ENCODE measurements at regions not wholly inside any gene's neighbourhood (a gene's known extent, or its start where the extent isn't known, plus 50 kb on each side); places are given as distances from the start of the nearest gene placed in this dataset.

GRCh38 chr17:5753421-5753820 is 169.1 kb upstream of the NLRP1 start:
- Histone ChIP-seq H3K4me2 (ENCODE audit: insufficient read depth, low read length) (no peak overlapping the region), H3K4me1 (ENCODE audit: insufficient read depth, low read length) (no peaks in the 10 kb centered on the region), H4K20me1 (ENCODE audit: insufficient read depth, low read length) (no peaks in the 10 kb centered on the region), H3K27me3 (ENCODE audit: insufficient read depth, low read length, poor library complexity) (no peaks in the 10 kb centered on the region), H3K36me3 (ENCODE audit: insufficient read depth, low read length) (no peaks in the 10 kb centered on the region), H2AFZ (ENCODE audit: low read depth, low read length) (no peak overlapping the region), H3K9me3 (ENCODE audit: insufficient read depth, low read length, severe bottlenecking) (no peaks in the 10 kb centered on the region), H3K4me3 (ENCODE audit: low read depth in 1 of 2, low read length in 2 of 2) (no peak overlapping the region), H3K9ac (ENCODE audit: low read depth, low read length) (no peak overlapping the region), H3K79me2 (ENCODE audit: insufficient read depth, low read length) (no peaks in the 10 kb centered on the region), H3K27ac (ENCODE audit: low read length) (no peak overlapping the region)
- ATAC-seq (ENCODE audit: insufficient read depth, low read depth) (no peak), DNase-seq (no peak)
- TF ChIP-seq CTCF (IDR thresholded peaks at IDR 0.05; ENCODE audit: borderline replicate concordance, extremely low read depth, low read length, poor library complexity, severe bottlenecking), result no peak
- TF ChIP-seq EZH2 (IDR thresholded peaks at IDR 0.05; ENCODE audit: borderline replicate concordance, low read depth, low read length, severe bottlenecking), result no peak

- peaks cover 7% of the 10 kb centered on the region for H3K27me3 ChIP-seq (ENCODE audit: insufficient read depth, low read length, poor library complexity)
- no peak overlapping the region for H2AFZ ChIP-seq (ENCODE audit: low read depth, low read length)
- H3K4me3 ChIP-seq (ENCODE audit: low read depth in 1 of 2, low read length in 2 of 2), result no peak overlapping the region
- no peak overlapping the region for H3K4me2 ChIP-seq (ENCODE audit: insufficient read depth, low read length)
- no peaks in the 10 kb centered on the region for H4K20me1 ChIP-seq (ENCODE audit: insufficient read depth, low read length)
- no peak overlapping the region for H3K9ac ChIP-seq (ENCODE audit: low read depth, low read length)
- H3K27ac ChIP-seq (ENCODE audit: low read length), result no peak overlapping the region
- H3K4me1 ChIP-seq (ENCODE audit: insufficient read depth, low read length), result no peaks in the 10 kb centered on the region; the same call in 1 of the 2 replicates
- ATAC-seq (ENCODE audit: insufficient read depth, low read depth) (no peak), DNase-seq (no peak)
- H3K79me2 ChIP-seq (ENCODE audit: insufficient read depth, low read length), result no peaks in the 10 kb centered on the region
- H3K36me3 ChIP-seq (ENCODE audit: insufficient read depth, low read length), result no peaks in the 10 kb centered on the region
- no peak for TF ChIP-seq CTCF (IDR thresholded peaks at IDR 0.05; ENCODE audit: borderline replicate concordance, extremely low read depth, low read length, poor library complexity, severe bottlenecking)
- no peak for TF ChIP-seq EZH2 (IDR thresholded peaks at IDR 0.05; ENCODE audit: borderline replicate concordance, low read depth, low read length, severe bottlenecking)
- no peaks in the 10 kb centered on the region for H3K9me3 ChIP-seq (ENCODE audit: insufficient read depth, low read length, severe bottlenecking)
These were observed 173.1 kb upstream of the NLRP1 start for GRCh38 chr17:5757314-5757907.

DNA sequence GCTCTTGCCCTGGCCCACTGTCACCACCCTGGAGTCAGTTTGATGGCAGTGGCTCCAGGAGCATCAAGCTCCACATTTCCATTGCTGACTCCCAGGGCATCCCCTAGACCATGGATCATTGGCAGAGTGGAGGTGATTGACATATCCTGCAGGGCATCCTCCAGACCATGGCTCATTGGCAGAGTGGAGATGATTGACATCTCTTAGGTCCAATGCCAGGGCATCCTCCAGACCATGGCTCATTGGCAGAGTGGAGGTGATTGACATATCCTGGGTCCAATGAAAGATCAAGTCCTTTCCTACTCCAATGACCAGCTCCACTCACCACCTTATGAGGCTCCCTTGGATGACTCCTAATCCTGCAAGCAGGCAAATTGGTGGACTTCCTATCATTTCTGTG is 174.3 kb upstream of the NLRP1 start:
- no peak for TF ChIP-seq EZH2 (IDR thresholded peaks at IDR 0.05; ENCODE audit: borderline replicate concordance, low read depth, low read length, severe bottlenecking)
- TF ChIP-seq CTCF (IDR thresholded peaks at IDR 0.05; ENCODE audit: borderline replicate concordance, extremely low read depth, low read length, poor library complexity, severe bottlenecking), result no peak

More for the DNA sequence above, 174.3 kb upstream of the NLRP1 start:
- Histone ChIP-seq H3K4me3 (ENCODE audit: low read depth in 1 of 2, low read length in 2 of 2) (no peak overlapping the region), H3K36me3 (ENCODE audit: insufficient read depth, low read length) (no peaks in the 10 kb centered on the region), H3K4me1 (ENCODE audit: insufficient read depth, low read length) (no peaks in the 10 kb centered on the region; the same call in 1 of the 2 replicates), H2AFZ (ENCODE audit: low read depth, low read length) (no peak overlapping the region), H3K27me3 (ENCODE audit: insufficient read depth, low read length, poor library complexity) (peaks cover 12% of the 10 kb centered on the region), H3K9me3 (ENCODE audit: insufficient read depth, low read length, severe bottlenecking) (no peaks in the 10 kb centered on the region), H3K4me2 (ENCODE audit: insufficient read depth, low read length) (no peak overlapping the region), H3K27ac (ENCODE audit: low read length) (no peak overlapping the region), H3K79me2 (ENCODE audit: insufficient read depth, low read length) (no peaks in the 10 kb centered on the region), H3K9ac (ENCODE audit: low read depth, low read length) (no peak overlapping the region), H4K20me1 (ENCODE audit: insufficient read depth, low read length) (no peaks in the 10 kb centered on the region; the same call in 1 of the 2 replicates)
- DNase-seq (peak; percentile 28), ATAC-seq (ENCODE audit: insufficient read depth, low read depth) (no peak; the same call in 2 of the 3 replicates)
